ENCODE measurements at regions not wholly inside any gene's neighbourhood (a gene's known extent, or its start where the extent isn't known, plus 50 kb on each side); places are given as distances from the start of the nearest gene placed in this dataset.
A peak's percentile ranks its signal among the peaks of the same experiment; 100 is the strongest.

DNA sequence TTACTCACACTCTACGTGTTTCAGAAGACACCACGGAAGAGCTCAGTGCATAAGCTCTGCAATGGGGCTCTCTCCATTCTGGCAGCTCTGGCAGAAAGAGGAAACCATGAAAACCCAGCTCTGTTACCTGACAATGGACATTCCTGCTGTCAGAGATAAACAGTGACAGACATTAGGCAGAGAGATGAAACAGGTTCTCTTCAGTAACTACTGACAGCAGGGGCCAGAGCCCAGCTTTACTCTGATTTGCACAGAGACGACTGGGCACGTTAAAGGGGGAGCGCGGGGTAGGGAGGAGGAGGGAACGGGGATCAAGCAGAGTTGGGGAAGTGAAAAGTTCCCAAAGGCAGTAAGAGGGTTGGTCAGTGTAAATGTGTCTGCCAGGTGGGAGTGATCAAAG is 206.1 kb downstream of the RAMP3 start:
- H3K9me3 ChIP-seq (ENCODE audit: control insufficient read depth, insufficient read depth, low read length) = no peaks in the 10 kb centered on the region
- TF ChIP-seq CTCF (IDR thresholded peaks at IDR 0.05) = no peak
- no peak overlapping the region for H3K4me3 ChIP-seq (ENCODE audit: low read length)
- Mint-ChIP-seq H3K27ac (no peak overlapping the region), H3K4me3 (no peak overlapping the region), H3K27me3 (ENCODE audit: low read depth in 2 of 2) (peaks cover 16 to 21% of the 10 kb centered on the region in 2 donors), H3K4me1 (no peaks in the 10 kb centered on the region), H3K36me3 (no peaks in the 10 kb centered on the region), H3K9me3 (peaks cover 0 to 3% of the 10 kb centered on the region in 2 donors)
- H3K27me3 ChIP-seq (ENCODE audit: control insufficient read depth, insufficient read depth, low read length) = peaks cover 3% of the 10 kb centered on the region
- H3K4me1 ChIP-seq (ENCODE audit: control insufficient read depth, insufficient read depth, low read length) = no peaks in the 10 kb centered on the region
- ATAC-seq = no peak
- WGBS (ENCODE audit: insufficient coverage) = 54% methylated on average over 7 of the region's 7 CpGs
- H3K27ac ChIP-seq (ENCODE audit: low read length) = no peak overlapping the region
- intact Hi-C loops (cut with micrococcal nuclease) = no loop called here
- no peak for DNase-seq
- no peaks in the 10 kb centered on the region for H3K36me3 ChIP-seq (ENCODE audit: control insufficient read depth, insufficient read depth, low read length)

- no peak overlapping the region for H3K27ac Mint-ChIP-seq
- no peak overlapping the region for H3K27ac ChIP-seq (ENCODE audit: low read length)
- ATAC-seq (no peak), DNase-seq (no peak)
- TF ChIP-seq CTCF (IDR thresholded peaks at IDR 0.05) = no peak
- H3K4me3 ChIP-seq (ENCODE audit: low read length) = no peak overlapping the region
- peaks cover 16 to 24% of the 10 kb centered on the region in 2 donors for H3K27me3 Mint-ChIP-seq (ENCODE audit: low read depth in 2 of 2)
- peaks cover 3% of the 10 kb centered on the region for H3K27me3 ChIP-seq (ENCODE audit: control insufficient read depth, insufficient read depth, low read length)
- no peaks in the 10 kb centered on the region for H3K36me3 ChIP-seq (ENCODE audit: control insufficient read depth, insufficient read depth, low read length)
- H3K9me3 Mint-ChIP-seq = no peaks in the 10 kb centered on the region
- H3K4me3 Mint-ChIP-seq = no peak overlapping the region
- no peaks in the 10 kb centered on the region for H3K4me1 ChIP-seq (ENCODE audit: control insufficient read depth, insufficient read depth, low read length)
- intact Hi-C loops (cut with micrococcal nuclease) = no loop called here
- no peaks in the 10 kb centered on the region for H3K36me3 Mint-ChIP-seq
- H3K9me3 ChIP-seq (ENCODE audit: control insufficient read depth, insufficient read depth, low read length) = no peaks in the 10 kb centered on the region
- H3K4me1 Mint-ChIP-seq = no peaks in the 10 kb centered on the region
- 83% methylated on average over 4 of the region's 4 CpGs for WGBS (ENCODE audit: insufficient coverage)
Observed at GRCh38 chr7:45365341-45365740, 207.8 kb downstream of the RAMP3 start.

GRCh38 chr7:45366475-45366874 is 207.7 kb upstream of the ADCY1 start:
- H3K27ac Mint-ChIP-seq = no peak overlapping the region
- H3K4me1 Mint-ChIP-seq = no peaks in the 10 kb centered on the region

More at GRCh38 chr7:45366475-45366874, 207.7 kb upstream of the ADCY1 start:
- intact Hi-C loops (cut with micrococcal nuclease) = no loop called here
- H3K4me3 Mint-ChIP-seq = no peak overlapping the region
- no peaks in the 10 kb centered on the region for H3K9me3 Mint-ChIP-seq
- no peak overlapping the region for H3K27ac ChIP-seq (ENCODE audit: low read length)
- peaks cover 17 to 19% of the 10 kb centered on the region in 2 donors for H3K27me3 Mint-ChIP-seq (ENCODE audit: low read depth in 2 of 2)
- ATAC-seq (peak in 1 of 3 donors; percentile 50), DNase-seq (no peak)
- H3K9me3 ChIP-seq (ENCODE audit: control insufficient read depth, insufficient read depth, low read length) = no peaks in the 10 kb centered on the region
- 89% methylated on average over 3 of the region's 3 CpGs for WGBS (ENCODE audit: insufficient coverage)
- H3K27me3 ChIP-seq (ENCODE audit: control insufficient read depth, insufficient read depth, low read length) = peaks cover 3% of the 10 kb centered on the region
- H3K4me3 ChIP-seq (ENCODE audit: low read length) = no peak overlapping the region
- H3K36me3 ChIP-seq (ENCODE audit: control insufficient read depth, insufficient read depth, low read length) = no peaks in the 10 kb centered on the region
- H3K4me1 ChIP-seq (ENCODE audit: control insufficient read depth, insufficient read depth, low read length) = no peaks in the 10 kb centered on the region
- no peaks in the 10 kb centered on the region for H3K36me3 Mint-ChIP-seq
- no peak for TF ChIP-seq CTCF (IDR thresholded peaks at IDR 0.05)

Measured in natural killer cell (primary cell).